ENCODE measurements at regions not wholly inside any gene's neighbourhood (a gene's known extent, or its start where the extent isn't known, plus 50 kb on each side); places are given as distances from the start of the nearest gene placed in this dataset.

GRCh38 chr4:134470544-134470943 lies 269.0 kb upstream of the PABPC4L start:
- no peak overlapping the region for H2AFZ ChIP-seq (ENCODE audit: low read depth, low read length)
- no peaks in the 10 kb centered on the region for H3K27me3 ChIP-seq (ENCODE audit: insufficient read depth, low read length)

GRCh38 chr4:134465417-134465816 lies 263.8 kb upstream of the PABPC4L start:
- Histone ChIP-seq H3K27me3 (ENCODE audit: insufficient read depth, low read length) (no peaks in the 10 kb centered on the region), H3K36me3 (ENCODE audit: insufficient read depth, low read length) (no peaks in the 10 kb centered on the region), H3K9me3 (ENCODE audit: low read length) (no peaks in the 10 kb centered on the region), H2AFZ (ENCODE audit: low read depth, low read length) (no peak overlapping the region), H3K4me1 (ENCODE audit: insufficient read depth, low read length) (no peaks in the 10 kb centered on the region), H3K4me3 (ENCODE audit: low read length) (no peak overlapping the region)

More at GRCh38 chr4:134470544-134470943, 269.0 kb upstream of the PABPC4L start:
- Histone ChIP-seq H3K4me3 (ENCODE audit: low read length) (no peak overlapping the region), H3K4me1 (ENCODE audit: insufficient read depth, low read length) (no peaks in the 10 kb centered on the region), H3K36me3 (ENCODE audit: insufficient read depth, low read length) (no peaks in the 10 kb centered on the region), H3K9me3 (ENCODE audit: low read length) (no peaks in the 10 kb centered on the region)

GRCh38 chr4:134463771-134464170 lies 262.2 kb upstream of the PABPC4L start:
- Histone ChIP-seq H3K9me3 (ENCODE audit: low read length) (no peaks in the 10 kb centered on the region), H3K4me1 (ENCODE audit: insufficient read depth, low read length) (no peaks in the 10 kb centered on the region), H3K27me3 (ENCODE audit: insufficient read depth, low read length) (no peaks in the 10 kb centered on the region), H2AFZ (ENCODE audit: low read depth, low read length) (no peak overlapping the region), H3K4me3 (ENCODE audit: low read length) (no peak overlapping the region), H3K36me3 (ENCODE audit: insufficient read depth, low read length) (no peaks in the 10 kb centered on the region)

GRCh38 chr4:134426821-134427220 lies 225.2 kb upstream of the PABPC4L start:
- Histone ChIP-seq H3K36me3 (ENCODE audit: insufficient read depth, low read length) (no peaks in the 10 kb centered on the region), H3K27me3 (ENCODE audit: insufficient read depth, low read length) (no peaks in the 10 kb centered on the region), H2AFZ (ENCODE audit: low read depth, low read length) (no peak overlapping the region), H3K9me3 (ENCODE audit: low read length) (no peaks in the 10 kb centered on the region), H3K4me1 (ENCODE audit: insufficient read depth, low read length) (no peaks in the 10 kb centered on the region), H3K4me3 (ENCODE audit: low read length) (no peak overlapping the region)

GRCh38 chr4:134425756-134426155 lies 224.2 kb upstream of the PABPC4L start:
- Histone ChIP-seq H2AFZ (ENCODE audit: low read depth, low read length) (no peak overlapping the region), H3K27me3 (ENCODE audit: insufficient read depth, low read length) (no peaks in the 10 kb centered on the region), H3K4me1 (ENCODE audit: insufficient read depth, low read length) (no peaks in the 10 kb centered on the region), H3K9me3 (ENCODE audit: low read length) (no peaks in the 10 kb centered on the region), H3K4me3 (ENCODE audit: low read length) (no peak overlapping the region), H3K36me3 (ENCODE audit: insufficient read depth, low read length) (no peaks in the 10 kb centered on the region)

- no peak overlapping the region for H3K4me3 ChIP-seq (ENCODE audit: low read length)
- no peaks in the 10 kb centered on the region for H3K9me3 ChIP-seq (ENCODE audit: low read length)
- H2AFZ ChIP-seq (ENCODE audit: low read depth, low read length): no peak overlapping the region
- no peaks in the 10 kb centered on the region for H3K4me1 ChIP-seq (ENCODE audit: insufficient read depth, low read length)
- no peaks in the 10 kb centered on the region for H3K27me3 ChIP-seq (ENCODE audit: insufficient read depth, low read length)
- H3K36me3 ChIP-seq (ENCODE audit: insufficient read depth, low read length): no peaks in the 10 kb centered on the region
Observed at GRCh38 chr4:134422776-134423175, 221.2 kb upstream of the PABPC4L start.

GRCh38 chr4:134421734-134422133 lies 220.1 kb upstream of the PABPC4L start:
- no peaks in the 10 kb centered on the region for H3K9me3 ChIP-seq (ENCODE audit: low read length)
- no peaks in the 10 kb centered on the region for H3K36me3 ChIP-seq (ENCODE audit: insufficient read depth, low read length)
- H3K4me3 ChIP-seq (ENCODE audit: low read length): no peak overlapping the region
- no peaks in the 10 kb centered on the region for H3K27me3 ChIP-seq (ENCODE audit: insufficient read depth, low read length)
- no peaks in the 10 kb centered on the region for H3K4me1 ChIP-seq (ENCODE audit: insufficient read depth, low read length)
- no peak overlapping the region for H2AFZ ChIP-seq (ENCODE audit: low read depth, low read length)

GRCh38 chr4:134408897-134409296 lies 207.3 kb upstream of the PABPC4L start:
- no peak overlapping the region for H2AFZ ChIP-seq (ENCODE audit: low read depth, low read length)
- H3K4me3 ChIP-seq (ENCODE audit: low read length): no peak overlapping the region
- H3K9me3 ChIP-seq (ENCODE audit: low read length): no peaks in the 10 kb centered on the region
- H3K27me3 ChIP-seq (ENCODE audit: insufficient read depth, low read length): no peaks in the 10 kb centered on the region
- no peaks in the 10 kb centered on the region for H3K4me1 ChIP-seq (ENCODE audit: insufficient read depth, low read length)
- H3K36me3 ChIP-seq (ENCODE audit: insufficient read depth, low read length): no peaks in the 10 kb centered on the region

GRCh38 chr4:134401798-134402197 lies 200.2 kb upstream of the PABPC4L start:
- Histone ChIP-seq H3K4me1 (ENCODE audit: insufficient read depth, low read length) (no peaks in the 10 kb centered on the region), H3K4me3 (ENCODE audit: low read length) (no peak overlapping the region), H3K27me3 (ENCODE audit: insufficient read depth, low read length) (no peaks in the 10 kb centered on the region), H3K36me3 (ENCODE audit: insufficient read depth, low read length) (no peaks in the 10 kb centered on the region), H3K9me3 (ENCODE audit: low read length) (no peaks in the 10 kb centered on the region), H2AFZ (ENCODE audit: low read depth, low read length) (peak overlapping the region; percentile 69)

GRCh38 chr4:134393592-134393991 lies 192.0 kb upstream of the PABPC4L start:
- H3K36me3 ChIP-seq (ENCODE audit: insufficient read depth, low read length): no peaks in the 10 kb centered on the region
- no peak overlapping the region for H3K4me3 ChIP-seq (ENCODE audit: low read length)
- no peaks in the 10 kb centered on the region for H3K9me3 ChIP-seq (ENCODE audit: low read length)
- H3K27me3 ChIP-seq (ENCODE audit: insufficient read depth, low read length): no peaks in the 10 kb centered on the region
- no peaks in the 10 kb centered on the region for H3K4me1 ChIP-seq (ENCODE audit: insufficient read depth, low read length)
- no peak overlapping the region for H2AFZ ChIP-seq (ENCODE audit: low read depth, low read length)

GRCh38 chr4:134390319-134390718 lies 188.7 kb upstream of the PABPC4L start:
- H2AFZ ChIP-seq (ENCODE audit: low read depth, low read length): no peak overlapping the region
- no peak overlapping the region for H3K4me3 ChIP-seq (ENCODE audit: low read length)
- H3K9me3 ChIP-seq (ENCODE audit: low read length): no peaks in the 10 kb centered on the region
- no peaks in the 10 kb centered on the region for H3K27me3 ChIP-seq (ENCODE audit: insufficient read depth, low read length)
- no peaks in the 10 kb centered on the region for H3K4me1 ChIP-seq (ENCODE audit: insufficient read depth, low read length)
- H3K36me3 ChIP-seq (ENCODE audit: insufficient read depth, low read length): no peaks in the 10 kb centered on the region

GRCh38 chr4:134388351-134388750 lies 186.8 kb upstream of the PABPC4L start:
- no peaks in the 10 kb centered on the region for H3K9me3 ChIP-seq (ENCODE audit: low read length)
- no peaks in the 10 kb centered on the region for H3K36me3 ChIP-seq (ENCODE audit: insufficient read depth, low read length)
- no peak overlapping the region for H2AFZ ChIP-seq (ENCODE audit: low read depth, low read length)
- H3K4me1 ChIP-seq (ENCODE audit: insufficient read depth, low read length): no peaks in the 10 kb centered on the region
- no peak overlapping the region for H3K4me3 ChIP-seq (ENCODE audit: low read length)
- no peaks in the 10 kb centered on the region for H3K27me3 ChIP-seq (ENCODE audit: insufficient read depth, low read length)

GRCh38 chr4:134382478-134383227 lies 181.1 kb upstream of the PABPC4L start:
- no peak overlapping the region for H3K4me3 ChIP-seq (ENCODE audit: low read length)
- H3K36me3 ChIP-seq (ENCODE audit: insufficient read depth, low read length): no peaks in the 10 kb centered on the region

GRCh38 chr4:134375775-134376174 lies 174.2 kb upstream of the PABPC4L start:
- Histone ChIP-seq H3K9me3 (ENCODE audit: low read length) (no peaks in the 10 kb centered on the region), H3K27me3 (ENCODE audit: insufficient read depth, low read length) (no peaks in the 10 kb centered on the region), H3K4me1 (ENCODE audit: insufficient read depth, low read length) (no peaks in the 10 kb centered on the region), H3K4me3 (ENCODE audit: low read length) (no peak overlapping the region), H2AFZ (ENCODE audit: low read depth, low read length) (no peak overlapping the region), H3K36me3 (ENCODE audit: insufficient read depth, low read length) (no peaks in the 10 kb centered on the region)

More at GRCh38 chr4:134382478-134383227, 181.1 kb upstream of the PABPC4L start:
- Histone ChIP-seq H3K9me3 (ENCODE audit: low read length) (no peaks in the 10 kb centered on the region), H2AFZ (ENCODE audit: low read depth, low read length) (no peak overlapping the region), H3K4me1 (ENCODE audit: insufficient read depth, low read length) (no peaks in the 10 kb centered on the region), H3K27me3 (ENCODE audit: insufficient read depth, low read length) (no peaks in the 10 kb centered on the region)
